Epithelial cell of esophagus (primary cell): ENCODE measurements at regions not wholly inside any gene's neighbourhood (a gene's known extent, or its start where the extent isn't known, plus 50 kb on each side); places are given as distances from the start of the nearest gene placed in this dataset.

Source experiments
- DNase-seq: peaks from one replicate; pipeline ENCODE4 v3.0.0; 2010; ENCODE audit warnings: low read depth
- H3K4me3 ChIP-seq: 2 replicates; pipeline ENCODE4 v1.5.1; 2011; ENCODE audit warnings: mild to moderate bottlenecking, low read length, control low read depth
- CTCF ChIP-seq: IDR thresholded peaks from 2 replicates; pipeline ENCODE4 v1.5.1; 2011; ENCODE audit warnings: low read depth, mild to moderate bottlenecking, low read length, control low read depth, inconsistent platforms; ENCODE audit not compliant: insufficient read depth; ENCODE audit errors: missing control alignments

GRCh38 chr5:153402550-153402949, 87.9 kb upstream of the GRIA1 start:
- DNase-seq, result peak; percentile 1
- no peak overlapping the region for H3K4me3 ChIP-seq
- TF ChIP-seq CTCF, result no peak

GRCh38 chr5:153403470-153403869, 87.0 kb upstream of the GRIA1 start:
- TF ChIP-seq CTCF, result no peak

GRCh38 chr5:153404747-153405146, 85.7 kb upstream of the GRIA1 start:
- no peak for TF ChIP-seq CTCF
- no peak for DNase-seq
- no peak overlapping the region for H3K4me3 ChIP-seq

More at GRCh38 chr5:153403470-153403869, 87.0 kb upstream of the GRIA1 start:
- DNase-seq, result no peak
- no peak overlapping the region for H3K4me3 ChIP-seq

- TF ChIP-seq CTCF, result no peak
- no peak overlapping the region for H3K4me3 ChIP-seq
- no peak for DNase-seq
Measured at GRCh38 chr5:153421676-153422075, 68.8 kb upstream of the GRIA1 start.

GRCh38 chr5:153425914-153426313, 64.6 kb upstream of the GRIA1 start:
- peak; percentile 29 for TF ChIP-seq CTCF
- H3K4me3 ChIP-seq, result no peak overlapping the region
- peak; percentile 45 for DNase-seq

- DNase-seq, result no peak
- TF ChIP-seq CTCF, result no peak
- H3K4me3 ChIP-seq, result no peak overlapping the region
Measured at GRCh38 chr5:153429761-153430380, 60.6 kb upstream of the GRIA1 start.

- DNase-seq, result no peak
- no peak for TF ChIP-seq CTCF
- H3K4me3 ChIP-seq, result no peak overlapping the region
Measured at GRCh38 chr5:153432583-153432982, 57.9 kb upstream of the GRIA1 start.
